ENCODE measurements at regions not wholly inside any gene's neighbourhood (a gene's known extent, or its start where the extent isn't known, plus 50 kb on each side); places are given as distances from the start of the nearest gene placed in this dataset.

DNA sequence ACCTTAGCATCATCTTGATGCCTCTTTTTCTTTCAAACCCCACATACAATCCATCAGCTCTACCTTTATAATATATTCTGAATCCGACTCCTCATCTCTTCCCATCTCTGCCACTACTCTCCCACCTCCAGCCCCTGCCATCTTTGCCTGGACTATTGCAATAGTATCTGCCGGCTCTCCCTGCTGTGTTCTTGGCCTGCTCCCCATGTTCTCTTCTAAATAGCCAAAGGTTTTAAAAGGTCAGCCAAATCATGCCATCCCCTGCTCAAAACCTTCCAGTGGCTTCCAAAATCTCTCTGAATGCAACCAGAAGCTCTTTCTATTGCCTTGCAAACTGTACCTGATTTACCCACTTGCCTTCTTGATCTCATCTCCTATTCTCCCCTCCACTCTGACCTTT is 266.0 kb downstream of the PTTG2 start:
- in situ Hi-C loops (cut with HindIII; ENCODE audit: low sequenced_read_pairs) = no loop called here
- no peak for DNase-seq (ENCODE audit: low spot score)

GRCh38 chr4:38230121-38230801 is 270.1 kb downstream of the PTTG2 start:
- DNase-seq (ENCODE audit: low spot score) = no peak
- in situ Hi-C loops (cut with HindIII; ENCODE audit: low sequenced_read_pairs) = no loop called here

DNA sequence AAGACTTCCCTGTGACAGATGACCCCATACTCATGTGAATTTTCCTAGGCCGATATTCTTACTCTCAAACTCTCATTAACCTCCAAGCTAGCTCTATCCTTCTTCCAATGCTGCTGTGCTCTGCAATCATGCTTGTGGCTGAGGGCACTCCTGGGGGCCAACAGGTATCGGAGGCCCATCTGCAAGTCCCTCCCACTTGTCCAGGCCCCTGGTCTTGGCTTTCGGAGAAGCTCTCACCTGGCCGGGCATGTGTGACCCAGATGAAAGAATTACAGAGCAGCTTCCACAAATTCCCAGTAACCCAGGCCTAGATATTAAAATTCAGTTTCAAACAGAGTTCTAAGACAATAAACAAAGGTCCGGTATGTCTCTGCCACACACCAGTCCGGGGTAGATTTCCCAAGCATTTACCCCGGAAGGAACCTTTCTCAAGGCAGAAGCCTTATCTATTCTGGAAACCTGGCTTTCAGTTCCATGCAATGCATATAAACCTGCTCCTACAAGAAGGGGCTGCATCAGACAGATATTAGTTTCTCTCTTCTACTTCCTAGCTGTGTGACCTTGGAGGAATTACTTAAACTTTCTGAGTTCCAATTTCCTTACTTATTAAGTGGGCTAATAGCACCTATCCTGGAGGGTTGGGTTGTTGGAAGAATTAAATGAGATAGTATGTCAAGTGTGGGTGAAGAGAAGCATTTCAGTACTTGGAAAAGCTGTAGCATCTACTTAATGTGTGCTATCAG is 270.8 kb downstream of the PTTG2 start:
- no peak for DNase-seq (ENCODE audit: low spot score)
- in situ Hi-C loops (cut with HindIII; ENCODE audit: low sequenced_read_pairs) = no loop called here

DNA sequence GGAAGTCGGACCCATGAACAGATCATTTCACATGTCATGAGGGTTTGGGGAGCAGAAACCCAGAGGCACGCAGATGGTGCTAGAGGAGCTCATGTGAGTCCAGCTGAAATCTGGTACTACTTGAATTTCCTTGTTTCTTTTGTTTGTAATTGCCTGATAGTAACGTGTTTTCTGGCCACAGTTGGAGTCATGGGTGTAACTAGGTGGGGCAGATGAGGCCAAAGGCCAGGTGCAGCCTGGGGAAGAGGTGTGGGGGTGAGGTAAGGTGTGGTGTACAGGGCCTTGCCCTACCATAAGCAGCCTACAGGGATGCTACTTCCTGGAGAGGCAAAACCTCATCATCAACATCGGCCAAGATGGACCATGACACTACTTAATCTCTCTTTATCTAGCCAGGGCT is 271.4 kb downstream of the PTTG2 start:
- in situ Hi-C loops (cut with HindIII; ENCODE audit: low sequenced_read_pairs) = no loop called here
- DNase-seq (ENCODE audit: low spot score) = no peak

GRCh38 chr4:38232741-38233140 is 272.5 kb downstream of the PTTG2 start:
- in situ Hi-C loops (cut with HindIII; ENCODE audit: low sequenced_read_pairs) = no loop called here
- DNase-seq (ENCODE audit: low spot score) = no peak

DNA sequence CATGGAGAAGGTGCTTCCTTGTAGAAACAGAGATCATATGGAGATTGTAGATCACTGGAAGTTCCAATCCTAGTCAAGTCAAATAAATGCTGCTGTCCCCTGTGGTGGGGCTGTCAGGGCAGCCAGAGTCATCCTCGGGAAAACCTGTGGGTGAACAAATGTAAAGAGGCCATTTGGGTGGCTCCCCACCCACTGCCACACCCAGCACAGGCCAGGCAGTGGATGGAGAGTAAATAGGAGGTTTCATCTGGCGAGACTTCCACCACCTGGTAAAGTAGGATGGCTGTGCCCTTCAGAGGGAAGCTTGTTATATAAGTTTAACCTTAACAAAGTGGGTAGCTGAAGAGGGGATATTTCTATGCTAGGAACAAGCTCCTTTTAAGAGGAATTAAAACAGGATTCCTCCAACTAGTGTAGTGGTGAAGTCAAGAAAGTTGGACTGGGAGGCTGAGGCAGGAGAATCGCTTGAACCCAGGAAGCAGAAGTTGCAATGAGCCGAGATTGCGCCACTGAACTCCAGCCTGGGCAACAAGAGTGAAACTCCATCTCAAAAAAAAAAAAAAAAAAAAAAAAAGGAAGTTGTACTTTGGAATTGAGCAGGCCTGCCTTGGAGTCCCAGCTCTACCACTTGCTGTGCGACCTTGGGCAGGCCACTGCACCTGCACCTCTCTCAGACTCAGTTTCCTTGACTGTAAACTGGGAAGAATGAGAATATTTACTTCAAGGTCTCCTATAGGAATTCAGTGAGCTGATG is 273.7 kb downstream of the PTTG2 start:
- no peak for DNase-seq (ENCODE audit: low spot score)

GRCh38 chr4:38235354-38235753 is 275.2 kb downstream of the PTTG2 start:
- in situ Hi-C loops (cut with HindIII; ENCODE audit: low sequenced_read_pairs) = no loop called here
- no peak for DNase-seq (ENCODE audit: low spot score)

More for the DNA sequence above, 273.7 kb downstream of the PTTG2 start:
- in situ Hi-C loops (cut with HindIII; ENCODE audit: low sequenced_read_pairs) = no loop called here

DNA sequence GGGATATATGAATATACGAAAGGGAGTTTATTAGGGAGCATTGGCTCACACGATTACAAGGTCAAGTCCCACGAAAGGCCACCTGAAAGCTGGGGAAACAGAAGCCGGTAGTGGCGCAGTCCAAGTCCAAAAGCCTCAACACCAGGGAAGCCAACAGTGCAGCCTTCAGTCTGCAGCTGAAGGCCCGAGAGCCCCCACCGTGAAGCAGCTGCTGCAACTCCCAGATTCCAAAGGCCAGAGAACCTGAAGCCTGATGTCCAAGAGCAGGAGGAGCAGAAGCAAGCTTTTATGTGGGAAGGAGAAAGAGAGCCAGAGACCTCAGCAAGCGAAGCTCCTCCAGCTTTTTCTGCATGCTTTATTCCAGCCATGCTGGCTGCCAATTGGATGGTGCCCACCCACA is 275.8 kb downstream of the PTTG2 start:
- no peak for DNase-seq (ENCODE audit: low spot score)
- in situ Hi-C loops (cut with HindIII; ENCODE audit: low sequenced_read_pairs) = no loop called here

DNA sequence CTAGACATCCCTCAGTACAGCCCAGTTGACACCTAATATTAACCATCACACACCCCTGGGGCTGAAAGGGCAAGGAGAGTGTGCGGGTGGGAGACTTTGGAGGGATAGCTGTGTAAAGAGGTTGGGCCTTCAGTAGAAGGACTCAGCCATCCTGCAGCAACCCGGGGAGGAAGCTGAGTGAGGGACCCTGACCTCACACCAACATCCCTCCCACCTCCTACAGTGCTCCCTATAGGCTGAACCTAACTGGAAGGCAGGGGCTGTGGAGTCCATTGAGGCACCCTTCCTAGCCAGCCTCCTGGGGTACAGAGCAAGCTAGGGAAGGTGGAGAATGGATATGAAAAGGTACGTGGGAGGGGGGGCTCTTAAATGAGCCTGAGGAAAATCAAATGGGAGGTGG is 276.3 kb downstream of the PTTG2 start:
- in situ Hi-C loops (cut with HindIII; ENCODE audit: low sequenced_read_pairs) = no loop called here
- DNase-seq (ENCODE audit: low spot score) = no peak

DNA sequence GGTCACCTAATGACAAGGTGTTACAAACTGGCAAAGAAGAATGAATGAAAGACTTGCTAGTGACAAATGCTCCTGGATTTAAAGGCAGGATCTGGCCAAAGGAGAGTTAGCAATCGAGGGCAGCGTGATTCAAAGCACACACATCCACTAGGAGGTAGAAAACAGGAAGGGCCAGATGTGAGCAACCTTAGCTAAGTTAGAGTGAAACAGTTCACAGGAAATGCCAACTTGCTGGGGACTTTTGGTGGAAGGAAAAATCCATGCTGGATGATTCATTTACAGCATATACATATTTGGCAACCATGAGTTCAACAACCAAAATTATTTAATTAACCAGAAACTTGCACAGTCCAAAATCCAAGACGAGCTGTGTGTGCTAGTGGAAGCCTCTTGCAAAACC is 276.9 kb downstream of the PTTG2 start:
- no peak for DNase-seq (ENCODE audit: low spot score)

DNA sequence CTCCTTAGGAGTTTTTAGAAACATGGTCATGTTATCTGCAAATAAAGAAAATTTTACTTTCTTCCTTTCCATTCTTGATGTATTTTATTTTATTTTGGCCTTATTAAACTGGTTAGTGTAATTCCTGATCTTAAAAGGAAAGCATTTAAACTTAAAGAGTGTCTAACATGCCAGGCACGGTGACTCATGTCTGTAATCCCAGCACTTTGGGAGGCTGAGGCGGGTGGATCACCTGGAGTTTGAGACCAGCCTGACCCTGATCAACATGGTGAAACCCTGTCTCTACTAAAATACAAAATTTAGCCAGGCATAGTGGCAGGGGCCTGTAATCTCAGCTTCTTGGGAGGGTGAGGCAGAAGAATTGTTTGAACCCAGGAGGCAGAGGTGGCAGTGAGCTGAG is 281.3 kb downstream of the PTTG2 start:
- in situ Hi-C loops (cut with HindIII; ENCODE audit: low sequenced_read_pairs) = no loop called here
- DNase-seq (ENCODE audit: low spot score) = no peak

More for the DNA sequence above, 276.9 kb downstream of the PTTG2 start:
- in situ Hi-C loops (cut with HindIII; ENCODE audit: low sequenced_read_pairs) = no loop called here

- DNase-seq (ENCODE audit: low spot score) = no peak
- in situ Hi-C loops (cut with HindIII; ENCODE audit: low sequenced_read_pairs) = no loop called here
Measured at GRCh38 chr4:38242101-38242500, 281.9 kb downstream of the PTTG2 start.

- in situ Hi-C loops (cut with HindIII; ENCODE audit: low sequenced_read_pairs) = no loop called here
- DNase-seq (ENCODE audit: low spot score) = no peak
Measured at GRCh38 chr4:38242822-38243387, 282.7 kb downstream of the PTTG2 start.

- DNase-seq (ENCODE audit: low spot score) = no peak
- in situ Hi-C loops (cut with HindIII; ENCODE audit: low sequenced_read_pairs) = no loop called here
Measured at GRCh38 chr4:38243388-38244053, 283.3 kb downstream of the PTTG2 start.

DNA sequence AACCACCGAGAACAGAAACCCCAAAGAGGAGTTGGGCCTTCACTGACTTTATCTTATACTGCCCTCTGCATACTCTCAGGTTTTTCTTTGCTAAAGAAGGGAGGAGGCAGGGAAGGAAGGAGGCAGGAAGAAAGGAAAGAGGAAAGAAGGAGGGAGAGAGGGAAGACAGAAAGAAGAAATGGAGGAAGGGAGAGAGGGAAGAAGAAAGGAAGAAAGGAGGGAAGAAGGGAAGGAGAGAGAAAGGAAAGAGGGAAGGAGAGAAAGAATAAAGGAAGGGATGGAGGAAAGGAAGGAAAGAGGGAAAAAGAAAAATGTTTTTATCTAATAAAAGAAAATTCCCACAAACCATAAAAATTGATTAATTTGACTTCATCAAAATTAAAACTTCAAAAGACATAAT is 294.6 kb downstream of the PTTG2 start:
- in situ Hi-C loops (cut with HindIII; ENCODE audit: low sequenced_read_pairs) = no loop called here
- no peak for DNase-seq (ENCODE audit: low spot score)

GRCh38 chr4:38255572-38255971 is 295.4 kb downstream of the PTTG2 start:
- no peak for DNase-seq (ENCODE audit: low spot score)
- in situ Hi-C loops (cut with HindIII; ENCODE audit: low sequenced_read_pairs) = no loop called here

DNA sequence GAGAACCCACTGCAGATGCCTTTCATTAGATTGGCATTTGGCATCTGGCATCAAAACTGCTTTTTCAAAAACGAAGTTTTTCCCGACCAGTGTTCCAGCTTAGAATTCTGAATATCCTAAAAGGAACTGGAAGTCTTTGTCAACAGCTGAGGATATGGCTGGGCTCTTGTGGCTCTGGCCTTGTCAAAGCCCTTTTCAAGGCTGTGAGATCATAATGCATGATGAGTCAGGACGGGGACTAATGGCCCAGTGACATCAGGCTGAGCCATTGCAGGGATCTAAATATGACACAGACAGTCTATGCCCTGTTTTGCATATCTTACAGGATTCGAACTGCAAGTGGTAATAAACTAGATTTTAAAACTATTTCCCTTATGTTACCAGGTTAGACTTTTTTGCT is 306.4 kb downstream of the PTTG2 start:
- DNase-seq (ENCODE audit: low spot score) = no peak
- in situ Hi-C loops (cut with HindIII; ENCODE audit: low sequenced_read_pairs) = no loop called here

DNA sequence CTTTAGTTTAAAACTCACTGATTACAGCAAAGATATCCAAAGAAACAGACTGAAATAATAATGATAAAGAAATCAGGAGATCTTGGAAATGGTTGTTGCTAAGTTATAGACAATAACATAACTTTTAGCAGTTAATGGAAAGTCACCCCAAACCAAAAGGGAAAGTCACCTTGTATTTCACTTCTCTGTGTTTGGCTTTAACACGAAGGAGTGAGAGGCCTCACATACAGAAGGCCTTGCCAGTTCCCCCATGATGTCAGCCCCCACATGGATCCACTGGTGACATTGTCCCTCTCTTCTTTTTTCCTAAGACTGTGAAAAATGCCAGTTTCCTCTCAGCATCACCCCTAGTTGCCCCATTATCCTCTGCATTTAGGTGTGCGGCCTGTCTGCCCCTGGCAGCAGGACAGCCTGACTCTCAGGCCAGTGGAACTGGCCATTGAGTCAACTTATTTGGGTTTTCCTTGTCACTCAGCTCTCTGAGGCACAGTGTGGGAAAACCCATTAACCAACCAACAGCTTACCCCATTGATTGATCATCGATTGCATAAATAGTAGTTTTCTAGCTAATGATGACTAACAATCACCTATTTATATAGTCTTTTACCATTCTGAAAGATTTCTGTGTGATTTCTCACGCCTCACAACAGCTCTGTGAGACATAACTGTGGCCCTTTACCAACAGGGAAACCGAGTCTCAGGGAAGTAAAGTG is 308.1 kb downstream of the PTTG2 start:
- in situ Hi-C loops (cut with HindIII; ENCODE audit: low sequenced_read_pairs) = no loop called here
- no peak for DNase-seq (ENCODE audit: low spot score)

DNA sequence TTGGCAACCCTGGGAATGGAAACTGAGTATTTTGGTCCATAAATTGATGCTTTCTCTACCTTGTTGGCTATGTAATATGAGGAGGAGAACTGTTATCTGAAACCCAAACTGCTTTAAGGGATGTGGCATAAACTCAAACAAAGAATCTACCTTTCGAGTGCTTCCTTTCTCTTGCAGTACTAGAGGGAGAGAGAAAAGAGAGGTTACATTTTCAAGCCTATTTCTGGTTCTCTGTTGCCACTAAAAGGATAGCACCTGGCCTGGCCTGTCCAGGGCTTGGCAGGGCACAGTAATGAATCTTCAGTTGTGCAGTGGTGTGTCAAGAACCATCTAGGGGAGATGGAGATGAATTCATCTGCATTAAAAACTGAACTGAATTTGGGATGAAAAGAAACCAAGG is 308.6 kb downstream of the PTTG2 start:
- in situ Hi-C loops (cut with HindIII; ENCODE audit: low sequenced_read_pairs) = no loop called here
- no peak for DNase-seq (ENCODE audit: low spot score)
